Keratinocyte (primary cell): ENCODE measurements at regions not wholly inside any gene's neighbourhood (a gene's known extent, or its start where the extent isn't known, plus 50 kb on each side); places are given as distances from the start of the nearest gene placed in this dataset.

ENCODE experiments used
- DNase-seq: peaks from one replicate; pipeline ENCODE4 v3.0.0-alpha.2; 2011; ENCODE audit warnings: low read depth, missing footprints, low spot score
- FAIRE-seq: peaks from 2 replicates; lab custom pipeline; 2011; peaks lifted over from hg19 to GRCh38; lab: Jason Lieb, UNC
- H2AFZ ChIP-seq: 2 replicates; pipeline ENCODE4 v1.6.0; 2012; ENCODE audit warnings: low read length, control low read depth, inconsistent platforms; ENCODE audit not compliant: control insufficient read depth
- H3K27ac ChIP-seq: 2 replicates; pipeline ENCODE4 v1.5.1; 2011; ENCODE audit warnings: low read length; ENCODE audit not compliant: control insufficient read depth, insufficient read depth
- H3K27me3 ChIP-seq: 3 replicates; pipeline ENCODE4 v1.6.0; 2011; ENCODE audit warnings: low read length; ENCODE audit not compliant: control insufficient read depth, insufficient read depth; ENCODE audit errors: extremely low read depth
- H3K36me3 ChIP-seq, 2 experiments: 2 replicates in 1 of 2; 3 replicates in 1 of 2; pipeline ENCODE4 v1.5.1; 2011; ENCODE audit warnings: low read length in 2 of 2, mild to moderate bottlenecking in 1 of 2; ENCODE audit not compliant: control insufficient read depth in 2 of 2, insufficient read depth in 2 of 2; ENCODE audit errors: extremely low read depth in 1 of 2
- H3K4me1 ChIP-seq: 3 replicates; pipeline ENCODE4 v1.5.1; 2011; ENCODE audit warnings: low read length; ENCODE audit not compliant: control insufficient read depth, insufficient read depth; ENCODE audit errors: extremely low read depth
- H3K4me2 ChIP-seq: 3 replicates; pipeline ENCODE4 v1.6.0; 2011; ENCODE audit warnings: low read depth, low read length; ENCODE audit not compliant: control insufficient read depth, insufficient read depth; ENCODE audit errors: extremely low read depth
- H3K4me3 ChIP-seq, 3 experiments: fragments of 200-600 bp in 1 of 3; sonication (generic) in 1 of 3; 2 replicates in 2 of 3; 3 replicates in 1 of 3; pipeline ENCODE4 v1.5.1; 2011 to 2016; ENCODE audit warnings: low read length in 3 of 3, mild to moderate bottlenecking in 3 of 3, control low read depth in 2 of 3, inconsistent platforms in 1 of 3, low read depth in 1 of 3, mixed read lengths in 1 of 3, mixed run types in 1 of 3, moderate library complexity in 1 of 3; ENCODE audit not compliant: control insufficient read depth in 2 of 3, insufficient read depth in 2 of 3; ENCODE audit errors: extremely low read depth in 1 of 3
- H3K79me2 ChIP-seq: 2 replicates; pipeline ENCODE4 v1.6.0; 2012; ENCODE audit warnings: low read length; ENCODE audit not compliant: control insufficient read depth, insufficient read depth
- H3K9ac ChIP-seq: 3 replicates; pipeline ENCODE4 v1.6.0; 2011; ENCODE audit warnings: low read length; ENCODE audit not compliant: control insufficient read depth, insufficient read depth; ENCODE audit errors: extremely low read depth
- H3K9me1 ChIP-seq: 3 replicates; pipeline ENCODE4 v1.6.0; 2011; ENCODE audit warnings: low read length; ENCODE audit not compliant: control insufficient read depth, insufficient read depth; ENCODE audit errors: extremely low read depth
- H3K9me3 ChIP-seq: 2 replicates; pipeline ENCODE4 v1.5.1; 2012; ENCODE audit warnings: low read depth, low read length; ENCODE audit not compliant: control insufficient read depth
- H4K20me1 ChIP-seq: 3 replicates; pipeline ENCODE4 v1.6.0; 2011; ENCODE audit warnings: low read length; ENCODE audit not compliant: control insufficient read depth, insufficient read depth; ENCODE audit errors: extremely low read depth
- EZH2 ChIP-seq: IDR thresholded peaks from one replicate; pipeline ENCODE4 v1.6.1; 2012; ENCODE audit warnings: inconsistent platforms, mild to moderate bottlenecking, low read length, moderate library complexity
- dilution Hi-C: fragments of 300-500 bp; cut with MboI; formaldehyde crosslinking; loops from one replicate; pipeline ENCODE4 v1.7.0; 2020; ENCODE audit warnings: low sequenced_read_pairs; ENCODE audit not compliant: extremely low pct_ligation_motif_present
- TF ChIP-seq, protein P1 (sequence below), 3 experiments: IDR thresholded peaks in 1 of 3; conservative IDR thresholded peaks in 1 of 3; optimal IDR thresholded peaks in 1 of 3; 2 replicates in 2 of 3; 3 replicates in 1 of 3; pipeline versions ENCODE3 to v1.5.1; 2011; ENCODE audit warnings: low read length in 3 of 3, mild to moderate bottlenecking in 3 of 3, moderate library complexity in 2 of 3, control low read depth in 1 of 3, inconsistent platforms in 1 of 3; ENCODE audit not compliant: insufficient read depth in 2 of 3; ENCODE audit errors: extremely low read depth in 1 of 3

DNA sequence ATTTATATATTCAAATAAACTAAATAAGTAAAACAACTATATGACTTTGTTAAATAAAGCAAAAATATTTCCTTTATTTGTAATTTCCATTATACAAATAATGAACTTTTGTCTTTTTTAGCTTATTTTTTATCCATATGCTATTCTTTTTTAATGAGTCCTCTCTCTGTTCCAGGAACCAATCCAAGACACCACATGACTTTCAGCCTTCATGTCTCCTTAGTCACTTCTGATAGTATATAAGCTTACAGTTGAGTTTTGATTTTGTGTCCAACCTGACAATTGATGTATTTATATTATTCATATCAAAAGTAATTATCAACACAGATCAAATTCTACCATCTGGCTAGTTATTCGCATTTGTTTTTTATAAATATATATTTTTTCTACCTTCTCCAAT, 582.3 kb upstream of the GJE1 start:
- dilution Hi-C loops = no loop called here
- TF ChIP-seq, protein P1, sequence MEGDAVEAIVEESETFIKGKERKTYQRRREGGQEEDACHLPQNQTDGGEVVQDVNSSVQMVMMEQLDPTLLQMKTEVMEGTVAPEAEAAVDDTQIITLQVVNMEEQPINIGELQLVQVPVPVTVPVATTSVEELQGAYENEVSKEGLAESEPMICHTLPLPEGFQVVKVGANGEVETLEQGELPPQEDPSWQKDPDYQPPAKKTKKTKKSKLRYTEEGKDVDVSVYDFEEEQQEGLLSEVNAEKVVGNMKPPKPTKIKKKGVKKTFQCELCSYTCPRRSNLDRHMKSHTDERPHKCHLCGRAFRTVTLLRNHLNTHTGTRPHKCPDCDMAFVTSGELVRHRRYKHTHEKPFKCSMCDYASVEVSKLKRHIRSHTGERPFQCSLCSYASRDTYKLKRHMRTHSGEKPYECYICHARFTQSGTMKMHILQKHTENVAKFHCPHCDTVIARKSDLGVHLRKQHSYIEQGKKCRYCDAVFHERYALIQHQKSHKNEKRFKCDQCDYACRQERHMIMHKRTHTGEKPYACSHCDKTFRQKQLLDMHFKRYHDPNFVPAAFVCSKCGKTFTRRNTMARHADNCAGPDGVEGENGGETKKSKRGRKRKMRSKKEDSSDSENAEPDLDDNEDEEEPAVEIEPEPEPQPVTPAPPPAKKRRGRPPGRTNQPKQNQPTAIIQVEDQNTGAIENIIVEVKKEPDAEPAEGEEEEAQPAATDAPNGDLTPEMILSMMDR (optimal IDR thresholded peaks at IDR 0.05 in 1 of 3, IDR thresholded peaks at IDR 0.05 in 1 of 3, conservative IDR thresholded peaks at IDR 0.05 in 1 of 3; ENCODE audit: extremely low read depth in 1 of 3, insufficient read depth in 2 of 3, low read length in 3 of 3) = no peak
- no peak for TF ChIP-seq EZH2
- no peak overlapping the region for H3K9ac ChIP-seq

DNA sequence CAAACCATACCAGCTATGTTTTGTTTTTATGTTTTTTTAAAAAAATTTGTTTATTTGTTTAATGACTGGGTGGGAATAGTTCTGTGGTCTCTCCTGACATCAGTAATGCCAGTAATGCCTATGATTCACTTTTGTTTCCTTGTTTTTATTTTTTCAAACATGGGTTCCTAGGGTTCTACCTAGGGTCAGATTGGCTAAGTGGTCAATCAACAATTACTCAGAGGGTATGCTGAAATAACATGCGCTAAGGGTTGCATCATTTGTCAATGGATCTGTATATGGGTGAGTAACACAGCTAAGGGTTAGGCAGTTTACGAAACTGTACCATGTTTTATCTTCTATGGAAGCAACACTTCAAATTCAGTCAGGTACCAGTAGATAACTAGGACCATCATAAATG, 583.8 kb upstream of the GJE1 start:
- H4K20me1 ChIP-seq = no peaks in the 10 kb centered on the region
- H3K9me1 ChIP-seq = no peaks in the 10 kb centered on the region
- H3K9me3 ChIP-seq = peaks cover 2% of the 10 kb centered on the region
- no peak overlapping the region for H2AFZ ChIP-seq
- H3K36me3 ChIP-seq = no peaks in the 10 kb centered on the region
- no peak overlapping the region for H3K4me3 ChIP-seq
- dilution Hi-C loops = no loop called here
- H3K4me2 ChIP-seq = no peak overlapping the region
- H3K4me1 ChIP-seq = peaks cover 9% of the 10 kb centered on the region
- FAIRE-seq (no peak), DNase-seq (no peak)
- no peaks in the 10 kb centered on the region for H3K27me3 ChIP-seq
- H3K27ac ChIP-seq = no peak overlapping the region
- no peaks in the 10 kb centered on the region for H3K79me2 ChIP-seq
- no peak overlapping the region for H3K9ac ChIP-seq
- TF ChIP-seq, protein P1 (optimal IDR thresholded peaks at IDR 0.05 in 1 of 3, IDR thresholded peaks at IDR 0.05 in 1 of 3, conservative IDR thresholded peaks at IDR 0.05 in 1 of 3; ENCODE audit: extremely low read depth in 1 of 3, insufficient read depth in 2 of 3, low read length in 3 of 3) = no peak
- TF ChIP-seq EZH2 = no peak

More for the DNA sequence above, 582.3 kb upstream of the GJE1 start:
- DNase-seq (no peak), FAIRE-seq (no peak)
- Histone ChIP-seq H3K36me3 (no peaks in the 10 kb centered on the region), H3K4me3 (no peak overlapping the region), H3K4me1 (peaks cover 9% of the 10 kb centered on the region), H2AFZ (no peak overlapping the region), H4K20me1 (no peaks in the 10 kb centered on the region), H3K27ac (no peak overlapping the region), H3K4me2 (no peak overlapping the region), H3K9me3 (peaks cover 2% of the 10 kb centered on the region), H3K27me3 (no peaks in the 10 kb centered on the region), H3K9me1 (no peaks in the 10 kb centered on the region), H3K79me2 (no peaks in the 10 kb centered on the region)
